Skeletal muscle satellite cell (primary cell): ENCODE measurements at regions not wholly inside any gene's neighbourhood (a gene's known extent, or its start where the extent isn't known, plus 50 kb on each side); places are given as distances from the start of the nearest gene placed in this dataset.

Experiments
- H3K27me3 ChIP-seq: 2 replicates; pipeline ENCODE4 v1.7.0; 2013; ENCODE audit warnings: low read length; ENCODE audit not compliant: control insufficient read depth, insufficient read depth
- H3K36me3 ChIP-seq: 2 replicates; pipeline ENCODE4 v1.7.0; 2013; ENCODE audit warnings: mild to moderate bottlenecking, control low read depth, low read length; ENCODE audit not compliant: insufficient read depth
- H3K4me1 ChIP-seq: 2 replicates; pipeline ENCODE4 v1.7.0; 2013; ENCODE audit warnings: low read length; ENCODE audit not compliant: control insufficient read depth, insufficient read depth
- H3K4me2 ChIP-seq: 2 replicates; pipeline ENCODE4 v1.7.0; 2013; ENCODE audit warnings: mild to moderate bottlenecking, low read length
- H3K4me3 ChIP-seq: 2 replicates; pipeline ENCODE4 v1.7.0; 2013; ENCODE audit warnings: low read length
- H3K9ac ChIP-seq: 2 replicates; pipeline ENCODE4 v1.7.0; 2013; ENCODE audit warnings: mild to moderate bottlenecking, low read depth, low read length, moderate library complexity
- H3K9me3 ChIP-seq: replicated peaks from 2 replicates; pipeline ENCODE4 v1.7.0; 2013; ENCODE audit warnings: mild to moderate bottlenecking, control low read depth, low read length

GRCh38 chr2:151177756-151178155 lies 83.9 kb downstream of the RBM43 start:
- Histone ChIP-seq H3K9me3 (no peaks in the 10 kb centered on the region), H3K4me2 (no peak overlapping the region), H3K4me1 (no peaks in the 10 kb centered on the region), H3K36me3 (no peaks in the 10 kb centered on the region), H3K9ac (no peak overlapping the region), H3K4me3 (no peak overlapping the region), H3K27me3 (peaks cover 26% of the 10 kb centered on the region)

GRCh38 chr2:151176661-151177060 lies 85.0 kb downstream of the RBM43 start:
- Histone ChIP-seq H3K27me3 (peaks cover 26% of the 10 kb centered on the region), H3K4me3 (no peak overlapping the region), H3K36me3 (no peaks in the 10 kb centered on the region), H3K9ac (no peak overlapping the region), H3K4me2 (no peak overlapping the region), H3K4me1 (no peaks in the 10 kb centered on the region), H3K9me3 (no peaks in the 10 kb centered on the region)

GRCh38 chr2:151175864-151176263 lies 85.8 kb downstream of the RBM43 start:
- Histone ChIP-seq H3K9me3 (no peaks in the 10 kb centered on the region), H3K27me3 (peaks cover 26% of the 10 kb centered on the region), H3K9ac (no peak overlapping the region), H3K4me3 (no peak overlapping the region), H3K4me1 (no peaks in the 10 kb centered on the region), H3K36me3 (no peaks in the 10 kb centered on the region), H3K4me2 (no peak overlapping the region)

GRCh38 chr2:151174127-151174526 lies 87.5 kb downstream of the RBM43 start:
- Histone ChIP-seq H3K4me3 (no peak overlapping the region), H3K27me3 (peaks cover 26% of the 10 kb centered on the region), H3K4me2 (no peak overlapping the region), H3K36me3 (no peaks in the 10 kb centered on the region), H3K9me3 (no peaks in the 10 kb centered on the region), H3K9ac (no peak overlapping the region), H3K4me1 (no peaks in the 10 kb centered on the region)

- Histone ChIP-seq H3K36me3 (no peaks in the 10 kb centered on the region), H3K4me3 (no peak overlapping the region), H3K4me1 (no peaks in the 10 kb centered on the region), H3K27me3 (peaks cover 23% of the 10 kb centered on the region), H3K9me3 (no peaks in the 10 kb centered on the region), H3K9ac (no peak overlapping the region), H3K4me2 (no peak overlapping the region)
Measured at GRCh38 chr2:151171186-151171585, 90.5 kb downstream of the RBM43 start.

GRCh38 chr2:151166410-151166809 lies 95.3 kb downstream of the RBM43 start:
- Histone ChIP-seq H3K4me2 (no peak overlapping the region), H3K4me3 (no peak overlapping the region), H3K9ac (no peak overlapping the region), H3K27me3 (peaks cover 7% of the 10 kb centered on the region), H3K9me3 (no peaks in the 10 kb centered on the region), H3K4me1 (no peaks in the 10 kb centered on the region), H3K36me3 (no peaks in the 10 kb centered on the region)

GRCh38 chr2:151165105-151165684 lies 96.5 kb downstream of the RBM43 start:
- H3K4me1 ChIP-seq: no peaks in the 10 kb centered on the region
- no peak overlapping the region for H3K4me2 ChIP-seq
- no peak overlapping the region for H3K9ac ChIP-seq
- no peaks in the 10 kb centered on the region for H3K36me3 ChIP-seq
- H3K4me3 ChIP-seq: no peak overlapping the region
- peaks cover 7% of the 10 kb centered on the region for H3K27me3 ChIP-seq
- no peaks in the 10 kb centered on the region for H3K9me3 ChIP-seq

- Histone ChIP-seq H3K4me1 (no peaks in the 10 kb centered on the region), H3K4me2 (no peak overlapping the region), H3K9me3 (no peaks in the 10 kb centered on the region), H3K4me3 (no peak overlapping the region), H3K27me3 (peaks cover 7% of the 10 kb centered on the region), H3K9ac (no peak overlapping the region), H3K36me3 (no peaks in the 10 kb centered on the region)
Measured at GRCh38 chr2:151161821-151162551, 99.7 kb downstream of the RBM43 start.

GRCh38 chr2:151159109-151159662 lies 102.5 kb downstream of the RBM43 start:
- H3K4me2 ChIP-seq: no peak overlapping the region
- no peaks in the 10 kb centered on the region for H3K9me3 ChIP-seq
- no peak overlapping the region for H3K9ac ChIP-seq
- H3K27me3 ChIP-seq: peaks cover 7% of the 10 kb centered on the region
- peaks cover 9% of the 10 kb centered on the region for H3K4me1 ChIP-seq
- no peaks in the 10 kb centered on the region for H3K36me3 ChIP-seq
- H3K4me3 ChIP-seq: no peak overlapping the region

GRCh38 chr2:151157000-151157735 lies 104.5 kb downstream of the RBM43 start:
- no peaks in the 10 kb centered on the region for H3K9me3 ChIP-seq
- H3K4me2 ChIP-seq: no peak overlapping the region
- H3K4me1 ChIP-seq: peaks cover 9% of the 10 kb centered on the region
- H3K9ac ChIP-seq: no peak overlapping the region
- no peaks in the 10 kb centered on the region for H3K27me3 ChIP-seq
- no peak overlapping the region for H3K4me3 ChIP-seq
- no peaks in the 10 kb centered on the region for H3K36me3 ChIP-seq

- H3K27me3 ChIP-seq: no peaks in the 10 kb centered on the region
- H3K36me3 ChIP-seq: no peaks in the 10 kb centered on the region
- H3K4me1 ChIP-seq: peaks cover 9% of the 10 kb centered on the region
- no peak overlapping the region for H3K4me2 ChIP-seq
- no peaks in the 10 kb centered on the region for H3K9me3 ChIP-seq
- no peak overlapping the region for H3K4me3 ChIP-seq
- H3K9ac ChIP-seq: no peak overlapping the region
Measured at GRCh38 chr2:151156431-151156830, 105.2 kb downstream of the RBM43 start.
